Activated naive CD8-positive, alpha-beta T cell treated with anti-CD3 and anti-CD28 coated beads, Interleukin-2, amount 50 U/mL, for 16 hours (primary cell): ENCODE measurements at regions not wholly inside any gene's neighbourhood (a gene's known extent, or its start where the extent isn't known, plus 50 kb on each side); places are given as distances from the start of the nearest gene placed in this dataset.

Source experiments
- DNase-seq: peaks from one replicate; pipeline ENCODE4 v3.0.0-alpha.2; 2020; ENCODE audit warnings: low read depth, low spot score

GRCh38 chr5:2496126-2496525, 255.4 kb downstream of the IRX2 start:
- no peak for DNase-seq

- no peak for DNase-seq
Measured at GRCh38 chr5:2493356-2493755, 258.1 kb downstream of the IRX2 start.

GRCh38 chr5:2492476-2492875, 259.0 kb downstream of the IRX2 start:
- no peak for DNase-seq

GRCh38 chr5:2491846-2492245, 259.6 kb downstream of the IRX2 start:
- DNase-seq: no peak

GRCh38 chr5:2489306-2489705, 262.2 kb downstream of the IRX2 start:
- no peak for DNase-seq

GRCh38 chr5:2488593-2488992, 262.9 kb downstream of the IRX2 start:
- DNase-seq: no peak

- no peak for DNase-seq
Measured at GRCh38 chr5:2487152-2487763, 264.2 kb downstream of the IRX2 start.

GRCh38 chr5:2486373-2486772, 265.1 kb downstream of the IRX2 start:
- no peak for DNase-seq

- DNase-seq: no peak
Measured at GRCh38 chr5:2482778-2483177, 268.7 kb downstream of the IRX2 start.

- DNase-seq: no peak
Measured at GRCh38 chr5:2480871-2481270, 270.6 kb downstream of the IRX2 start.

GRCh38 chr5:2475902-2476301, 275.6 kb downstream of the IRX2 start:
- no peak for DNase-seq

- DNase-seq: no peak
Measured at GRCh38 chr5:2472670-2473069, 278.8 kb downstream of the IRX2 start.

- DNase-seq: no peak
Measured at GRCh38 chr5:2471152-2471879, 280.2 kb downstream of the IRX2 start.

GRCh38 chr5:2466966-2467365, 284.5 kb downstream of the IRX2 start:
- no peak for DNase-seq

- DNase-seq: no peak
Measured at GRCh38 chr5:2465383-2465782, 286.1 kb downstream of the IRX2 start.

- no peak for DNase-seq
Measured at GRCh38 chr5:2464141-2464540, 287.3 kb downstream of the IRX2 start.

- DNase-seq: no peak
Measured at GRCh38 chr5:2461701-2462691, 289.5 kb downstream of the IRX2 start.

GRCh38 chr5:2460098-2460497, 291.4 kb downstream of the IRX2 start:
- no peak for DNase-seq

- DNase-seq: no peak
Measured at GRCh38 chr5:2459251-2459650, 292.2 kb downstream of the IRX2 start.

GRCh38 chr5:2455878-2456277, 295.6 kb downstream of the IRX2 start:
- no peak for DNase-seq

- no peak for DNase-seq
Measured at GRCh38 chr5:2454876-2455275, 296.6 kb downstream of the IRX2 start.

GRCh38 chr5:2453781-2454180, 297.7 kb downstream of the IRX2 start:
- DNase-seq: no peak
